Right lobe of liver (tissue), 6 donors: ENCODE measurements at regions not wholly inside any gene's neighbourhood (a gene's known extent, or its start where the extent isn't known, plus 50 kb on each side); places are given as distances from the start of the nearest gene placed in this dataset.

Experiments
- ATAC-seq, 4 donors: fragments of 200-7000 bp; cut with Tn5 transposase; one replicate each; pipeline ENCODE4 v1.9.1; 2020; ENCODE audit warnings: mild to moderate bottlenecking in 4 of 4, moderate library complexity in 4 of 4
- DNase-seq, 3 donors: peaks; one replicate each; pipeline ENCODE4 v3.0.0-alpha.2; 2020
- H3K27ac ChIP-seq, 3 donors: fragments of 200-600 bp; one replicate each; pipeline ENCODE4 v1.8.0; 2022
- H3K27me3 ChIP-seq, 2 donors: fragments of 200-600 bp; one replicate each; pipeline ENCODE4 v1.8.0; 2022
- H3K36me3 ChIP-seq, 4 donors: fragments of 200-600 bp; sonication (generic) in 1 of 4; one replicate each; pipeline versions ENCODE4 v1.5.1 to v1.8.0; 2017 to 2022; ENCODE audit warnings: control low read depth in 1 of 4
- H3K4me1 ChIP-seq, 4 donors: fragments of 200-600 bp; sonication (generic) in 1 of 4; one replicate each; pipeline versions ENCODE4 v1.5.1 to v1.8.0; 2017 to 2022; ENCODE audit warnings: control low read depth in 1 of 4
- H3K4me3 ChIP-seq, 3 donors: fragments of 200-600 bp; one replicate each; pipeline ENCODE4 v1.8.0; 2022
- H3K9me3 ChIP-seq, 4 donors: fragments of 200-600 bp; sonication (generic) in 1 of 4; one replicate each; pipeline versions ENCODE4 v1.5.1 to v1.8.0; 2017 to 2022; ENCODE audit warnings: control low read depth in 1 of 4
- CTCF ChIP-seq, 4 donors: fragments of 200-600 bp in 3 of 4; fragments of 450-650 bp in 1 of 4; IDR thresholded peaks; one replicate each; pipeline versions ENCODE4 v1.5.1 to v1.8.0; 2016 to 2022; ENCODE audit warnings: antibody characterized with exemption in 4 of 4, mild to moderate bottlenecking in 2 of 4
- POLR2A ChIP-seq: fragments of 450-650 bp; IDR thresholded peaks from one replicate; pipeline ENCODE4 v1.6.1; 2017; ENCODE audit warnings: antibody characterized with exemption, mild to moderate bottlenecking
- WGBS: methylation state at CpG from one replicate; pipeline ENCODE4 v1.1.6; 2018; ENCODE audit warnings: low coverage, low lambda C conversion rate; ENCODE audit not compliant: insufficient coverage; ENCODE audit errors: missing lambda C conversion rate; 5-methylcytosine and 5-hydroxymethylcytosine counted together
- intact Hi-C, 2 donors: fragments of 100-400 bp; cut with DNase I; formaldehyde crosslinking; loops; one replicate each; pipeline versions ENCODE4 v1.11.2 to v1.14.1; 2022
- donor health status: DM: no; HTN: yes; CAD: no.
- donor health status: DM: no; HTN: no; CAD: no.
- donor health status: DM: no; HTN: no; CAD: no.
- donor health status: DM: no; HTN: yes; CAD: no.
- donor health status: DM: no; HTN: yes; CAD: no.

GRCh38 chr12:45634273-45634917 lies 95.1 kb upstream of the ARID2 start:
- intact Hi-C loops = no loop called here
- no peak for DNase-seq
- TF ChIP-seq CTCF (IDR thresholded peaks at IDR 0.05) (no peak), POLR2A (no peak)
- Histone ChIP-seq H3K27ac (no peak overlapping the region), H3K27me3 (no peaks in the 10 kb centered on the region), H3K9me3 (no peaks in the 10 kb centered on the region), H3K4me1 (peaks cover 0 to 6% (median 0%) of the 10 kb centered on the region in 4 donors), H3K4me3 (no peak overlapping the region), H3K36me3 (no peaks in the 10 kb centered on the region)
- 85% methylated on average over 5 of the region's 6 CpGs for WGBS
- ATAC-seq = no peak

GRCh38 chr12:45637242-45637641 lies 92.3 kb upstream of the ARID2 start:
- no peak overlapping the region for H3K27ac ChIP-seq
- WGBS = 81% methylated on average over 2 of the region's 2 CpGs
- no peaks in the 10 kb centered on the region for H3K9me3 ChIP-seq
- peaks cover 0 to 6% (median 0%) of the 10 kb centered on the region in 4 donors for H3K4me1 ChIP-seq
- no peak for TF ChIP-seq POLR2A
- TF ChIP-seq CTCF (IDR thresholded peaks at IDR 0.05) = no peak
- no peak for ATAC-seq
- H3K4me3 ChIP-seq = no peak overlapping the region
- H3K27me3 ChIP-seq = no peaks in the 10 kb centered on the region
- intact Hi-C loops = no loop called here
- DNase-seq = no peak
- H3K36me3 ChIP-seq = no peaks in the 10 kb centered on the region

- 100% methylated on average over 1 of the region's 1 CpG for WGBS
- Histone ChIP-seq H3K36me3 (no peaks in the 10 kb centered on the region), H3K4me3 (no peak overlapping the region), H3K27me3 (no peaks in the 10 kb centered on the region), H3K27ac (no peak overlapping the region), H3K4me1 (peaks cover 0 to 6% (median 0%) of the 10 kb centered on the region in 4 donors), H3K9me3 (no peaks in the 10 kb centered on the region)
- ATAC-seq = no peak
- no peak for TF ChIP-seq POLR2A
- no peak for TF ChIP-seq CTCF (IDR thresholded peaks at IDR 0.05)
- no peak for DNase-seq
- intact Hi-C loops = no loop called here
Measured at GRCh38 chr12:45637706-45638105, 91.8 kb upstream of the ARID2 start.

GRCh38 chr12:45638386-45638785 lies 91.1 kb upstream of the ARID2 start:
- TF ChIP-seq CTCF (IDR thresholded peaks at IDR 0.05) (no peak), POLR2A (no peak)
- DNase-seq = no peak
- Histone ChIP-seq H3K27me3 (no peaks in the 10 kb centered on the region), H3K9me3 (no peaks in the 10 kb centered on the region), H3K4me3 (no peak overlapping the region), H3K4me1 (peaks cover 0 to 6% (median 0%) of the 10 kb centered on the region in 4 donors), H3K27ac (no peak overlapping the region), H3K36me3 (no peaks in the 10 kb centered on the region)
- intact Hi-C loops = no loop called here
- no peak for ATAC-seq
- 77% methylated on average over 1 of the region's 1 CpG for WGBS
